HepG2 (cell line): ENCODE measurements at regions not wholly inside any gene's neighbourhood (a gene's known extent, or its start where the extent isn't known, plus 50 kb on each side); places are given as distances from the start of the nearest gene placed in this dataset.

Experiments
- ELF1 ChIP-seq: sonication (generic); formaldehyde crosslinking; IDR thresholded peaks from 2 replicates; pipeline ENCODE4 v1.4.0; 2020; ENCODE audit warnings: missing genetic modification reagents
- HMGA1 ChIP-seq: sonication (generic); formaldehyde crosslinking; conservative IDR thresholded peaks from 2 replicates; pipeline ENCODE4 v1.4.0; 2020; ENCODE audit warnings: missing genetic modification reagents
- KDM4B ChIP-seq: sonication (generic); formaldehyde crosslinking; IDR thresholded peaks from 2 replicates; pipeline ENCODE4 v1.4.0; 2020; ENCODE audit warnings: missing genetic modification reagents
- KLF11 ChIP-seq: IDR thresholded peaks from 2 replicates; pipeline ENCODE4 v1.6.1; 2016; ENCODE audit warnings: missing compliant biosample characterization
- MED8 ChIP-seq: sonication (generic); formaldehyde crosslinking; IDR thresholded peaks from 2 replicates; pipeline ENCODE4 v1.8.1; 2023; ENCODE audit warnings: mild to moderate bottlenecking, missing genetic modification reagents; ENCODE audit not compliant: insufficient replicate concordance
- NFKBIZ ChIP-seq: IDR thresholded peaks from 2 replicates; pipeline ENCODE4 v1.6.1; 2018; ENCODE audit warnings: missing genetic modification reagents, missing compliant biosample characterization
- PHF21A ChIP-seq: sonication (generic); formaldehyde crosslinking; IDR thresholded peaks from 2 replicates; pipeline ENCODE4 v1.5.0; 2020; ENCODE audit warnings: mild to moderate bottlenecking, missing genetic modification reagents
- PPARG ChIP-seq: conservative IDR thresholded peaks from 2 replicates; pipeline ENCODE4 v1.6.1; 2016; ENCODE audit warnings: missing biosample characterization, missing genetic modification reagents
- RFX5 ChIP-seq: IDR thresholded peaks from 2 replicates; pipeline ENCODE4 v1.6.1; 2011; ENCODE audit warnings: low read depth, low read length, improper control_type of control experiment
- SNRNP70 ChIP-seq: fragments of 200-400 bp; formaldehyde crosslinking; IDR thresholded peaks from 2 replicates; pipeline ENCODE4 v1.6.1; 2017; ENCODE audit warnings: mild to moderate bottlenecking, low read depth, low read length, moderate library complexity
- SP4 ChIP-seq: sonication (generic); formaldehyde crosslinking; IDR thresholded peaks from 2 replicates; pipeline ENCODE4 v1.8.1; 2023; ENCODE audit warnings: mild to moderate bottlenecking, missing genetic modification reagents
- SUZ12 ChIP-seq: fragments of 150-350 bp; IDR thresholded peaks from 2 replicates; pipeline ENCODE4 v1.6.1; 2014; ENCODE audit warnings: low read depth, low read length
- ZKSCAN1 ChIP-seq: fragments of 150-350 bp; IDR thresholded peaks from 2 replicates; pipeline ENCODE4 v1.6.1; 2014; ENCODE audit warnings: low read length
- ZNF619 ChIP-seq: sonication (generic); formaldehyde crosslinking; IDR thresholded peaks from 2 replicates; pipeline ENCODE4 v1.4.0; 2020; ENCODE audit warnings: mild to moderate bottlenecking, missing genetic modification reagents
- ZNF749 ChIP-seq: sonication (generic); formaldehyde crosslinking; IDR thresholded peaks from 2 replicates; pipeline ENCODE4 v1.8.0; 2022; ENCODE audit warnings: mild to moderate bottlenecking, missing genetic modification reagents, moderate library complexity, borderline replicate concordance
- TF ChIP-seq, protein P1 (sequence below), 2 experiments: sonication (generic) in 1 of 2; formaldehyde crosslinking in 1 of 2; IDR thresholded peaks; 2 replicates each; pipeline versions ENCODE4 v1.4.0 to v1.6.1; 2016 to 2020; ENCODE audit warnings: borderline replicate concordance in 1 of 2, low read depth in 1 of 2, mild to moderate bottlenecking in 1 of 2, missing genetic modification reagents in 1 of 2
- TF ChIP-seq, protein P2 (sequence below): sonication (generic); formaldehyde crosslinking; IDR thresholded peaks from 2 replicates; pipeline ENCODE4 v1.4.0; 2020; ENCODE audit warnings: missing genetic modification reagents
- TF ChIP-seq, protein P3 (sequence below): sonication (generic); formaldehyde crosslinking; IDR thresholded peaks from 2 replicates; pipeline ENCODE4 v1.4.0; 2020; ENCODE audit warnings: mild to moderate bottlenecking, missing genetic modification reagents
- TF ChIP-seq, protein P4 (sequence below): sonication (generic); formaldehyde crosslinking; IDR thresholded peaks from 2 replicates; pipeline ENCODE4 v1.8.1; 2023; ENCODE audit warnings: mild to moderate bottlenecking, missing genetic modification reagents, borderline replicate concordance

DNA sequence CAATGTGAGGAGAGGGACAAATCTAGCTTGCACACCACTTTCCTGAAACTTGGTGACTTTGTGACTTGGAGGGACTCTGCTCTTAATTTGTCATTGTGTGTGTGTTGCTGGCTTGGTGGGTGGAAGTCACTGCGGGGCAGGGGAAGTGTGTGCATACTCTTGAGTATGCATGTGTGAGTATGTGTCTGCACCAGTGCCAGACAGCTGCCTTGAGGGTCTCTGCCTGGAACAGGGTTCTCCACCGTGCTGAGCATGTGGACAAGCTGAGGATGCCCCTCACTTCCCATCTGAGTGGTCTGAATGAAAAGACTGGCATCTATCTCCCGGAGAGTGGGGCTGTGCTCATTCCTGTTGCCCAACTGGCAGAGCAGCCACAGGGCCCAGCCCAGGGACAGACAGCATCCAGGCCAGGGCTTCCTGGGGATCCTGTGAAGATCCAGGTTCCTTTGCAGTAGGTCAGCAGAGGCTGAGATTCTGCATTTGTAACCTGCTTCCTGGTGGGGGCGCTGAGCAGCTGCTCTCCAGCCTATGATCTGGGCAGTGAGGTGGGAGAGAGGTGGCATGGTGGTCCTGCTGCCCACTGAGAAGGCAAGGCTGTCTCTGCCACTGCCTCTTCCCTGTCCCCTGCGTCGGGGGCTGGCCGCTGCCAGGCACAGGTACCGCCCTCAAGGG, 138.9 kb upstream of the HAAO start (continued):
- TF ChIP-seq, protein P1, sequence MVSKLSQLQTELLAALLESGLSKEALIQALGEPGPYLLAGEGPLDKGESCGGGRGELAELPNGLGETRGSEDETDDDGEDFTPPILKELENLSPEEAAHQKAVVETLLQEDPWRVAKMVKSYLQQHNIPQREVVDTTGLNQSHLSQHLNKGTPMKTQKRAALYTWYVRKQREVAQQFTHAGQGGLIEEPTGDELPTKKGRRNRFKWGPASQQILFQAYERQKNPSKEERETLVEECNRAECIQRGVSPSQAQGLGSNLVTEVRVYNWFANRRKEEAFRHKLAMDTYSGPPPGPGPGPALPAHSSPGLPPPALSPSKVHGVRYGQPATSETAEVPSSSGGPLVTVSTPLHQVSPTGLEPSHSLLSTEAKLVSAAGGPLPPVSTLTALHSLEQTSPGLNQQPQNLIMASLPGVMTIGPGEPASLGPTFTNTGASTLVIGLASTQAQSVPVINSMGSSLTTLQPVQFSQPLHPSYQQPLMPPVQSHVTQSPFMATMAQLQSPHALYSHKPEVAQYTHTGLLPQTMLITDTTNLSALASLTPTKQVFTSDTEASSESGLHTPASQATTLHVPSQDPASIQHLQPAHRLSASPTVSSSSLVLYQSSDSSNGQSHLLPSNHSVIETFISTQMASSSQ (IDR thresholded peaks at IDR 0.05; ENCODE audit: low read depth), result no peak
- TF ChIP-seq, protein P1 (CRISPR knock-in tag; IDR thresholded peaks at IDR 0.05; ENCODE audit: borderline replicate concordance), result 0 out of 2 replicates have a peak, but pooled peaks have one; percentile 16
- TF ChIP-seq PHF21A (CRISPR knock-in tag) (no peak), MED8 (peak; percentile 22), NFKBIZ (CRISPR knock-in tag) (no peak), ZNF619 (CRISPR knock-in tag) (no peak), SUZ12 (no peak), KLF11 (CRISPR knock-in tag) (no peak), KDM4B (no peak), SP4 (no peak), PPARG (CRISPR knock-in tag) (0 out of 2 replicates have a peak, but pooled peaks have one; percentile 23), ELF1 (CRISPR knock-in tag) (peak; percentile 66), RFX5 (no peak), SNRNP70 (no peak), ZKSCAN1 (no peak), ZNF749 (CRISPR knock-in tag) (0 out of 2 replicates have a peak, but pooled peaks have one; percentile 41), HMGA1 (CRISPR knock-in tag) (no peak)
- TF ChIP-seq, protein P2, sequence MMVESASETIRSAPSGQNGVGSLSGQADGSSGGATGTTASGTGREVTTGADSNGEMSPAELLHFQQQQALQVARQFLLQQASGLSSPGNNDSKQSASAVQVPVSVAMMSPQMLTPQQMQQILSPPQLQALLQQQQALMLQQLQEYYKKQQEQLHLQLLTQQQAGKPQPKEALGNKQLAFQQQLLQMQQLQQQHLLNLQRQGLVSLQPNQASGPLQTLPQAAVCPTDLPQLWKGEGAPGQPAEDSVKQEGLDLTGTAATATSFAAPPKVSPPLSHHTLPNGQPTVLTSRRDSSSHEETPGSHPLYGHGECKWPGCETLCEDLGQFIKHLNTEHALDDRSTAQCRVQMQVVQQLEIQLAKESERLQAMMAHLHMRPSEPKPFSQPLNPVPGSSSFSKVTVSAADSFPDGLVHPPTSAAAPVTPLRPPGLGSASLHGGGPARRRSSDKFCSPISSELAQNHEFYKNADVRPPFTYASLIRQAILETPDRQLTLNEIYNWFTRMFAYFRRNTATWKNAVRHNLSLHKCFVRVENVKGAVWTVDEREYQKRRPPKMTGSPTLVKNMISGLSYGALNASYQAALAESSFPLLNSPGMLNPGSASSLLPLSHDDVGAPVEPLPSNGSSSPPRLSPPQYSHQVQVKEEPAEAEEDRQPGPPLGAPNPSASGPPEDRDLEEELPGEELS (CRISPR knock-in tag), result peak; percentile 41; the same call in 1 of the 2 replicates
- TF ChIP-seq, protein P3, sequence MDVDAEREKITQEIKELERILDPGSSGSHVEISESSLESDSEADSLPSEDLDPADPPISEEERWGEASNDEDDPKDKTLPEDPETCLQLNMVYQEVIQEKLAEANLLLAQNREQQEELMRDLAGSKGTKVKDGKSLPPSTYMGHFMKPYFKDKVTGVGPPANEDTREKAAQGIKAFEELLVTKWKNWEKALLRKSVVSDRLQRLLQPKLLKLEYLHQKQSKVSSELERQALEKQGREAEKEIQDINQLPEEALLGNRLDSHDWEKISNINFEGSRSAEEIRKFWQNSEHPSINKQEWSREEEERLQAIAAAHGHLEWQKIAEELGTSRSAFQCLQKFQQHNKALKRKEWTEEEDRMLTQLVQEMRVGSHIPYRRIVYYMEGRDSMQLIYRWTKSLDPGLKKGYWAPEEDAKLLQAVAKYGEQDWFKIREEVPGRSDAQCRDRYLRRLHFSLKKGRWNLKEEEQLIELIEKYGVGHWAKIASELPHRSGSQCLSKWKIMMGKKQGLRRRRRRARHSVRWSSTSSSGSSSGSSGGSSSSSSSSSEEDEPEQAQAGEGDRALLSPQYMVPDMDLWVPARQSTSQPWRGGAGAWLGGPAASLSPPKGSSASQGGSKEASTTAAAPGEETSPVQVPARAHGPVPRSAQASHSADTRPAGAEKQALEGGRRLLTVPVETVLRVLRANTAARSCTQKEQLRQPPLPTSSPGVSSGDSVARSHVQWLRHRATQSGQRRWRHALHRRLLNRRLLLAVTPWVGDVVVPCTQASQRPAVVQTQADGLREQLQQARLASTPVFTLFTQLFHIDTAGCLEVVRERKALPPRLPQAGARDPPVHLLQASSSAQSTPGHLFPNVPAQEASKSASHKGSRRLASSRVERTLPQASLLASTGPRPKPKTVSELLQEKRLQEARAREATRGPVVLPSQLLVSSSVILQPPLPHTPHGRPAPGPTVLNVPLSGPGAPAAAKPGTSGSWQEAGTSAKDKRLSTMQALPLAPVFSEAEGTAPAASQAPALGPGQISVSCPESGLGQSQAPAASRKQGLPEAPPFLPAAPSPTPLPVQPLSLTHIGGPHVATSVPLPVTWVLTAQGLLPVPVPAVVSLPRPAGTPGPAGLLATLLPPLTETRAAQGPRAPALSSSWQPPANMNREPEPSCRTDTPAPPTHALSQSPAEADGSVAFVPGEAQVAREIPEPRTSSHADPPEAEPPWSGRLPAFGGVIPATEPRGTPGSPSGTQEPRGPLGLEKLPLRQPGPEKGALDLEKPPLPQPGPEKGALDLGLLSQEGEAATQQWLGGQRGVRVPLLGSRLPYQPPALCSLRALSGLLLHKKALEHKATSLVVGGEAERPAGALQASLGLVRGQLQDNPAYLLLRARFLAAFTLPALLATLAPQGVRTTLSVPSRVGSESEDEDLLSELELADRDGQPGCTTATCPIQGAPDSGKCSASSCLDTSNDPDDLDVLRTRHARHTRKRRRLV (CRISPR knock-in tag), result no peak
- TF ChIP-seq, protein P4, sequence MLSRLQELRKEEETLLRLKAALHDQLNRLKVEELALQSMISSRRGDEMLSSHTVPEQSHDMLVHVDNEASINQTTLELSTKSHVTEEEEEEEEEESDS (CRISPR knock-in tag), result no peak
